ENCODE measurements at regions not wholly inside any gene's neighbourhood (a gene's known extent, or its start where the extent isn't known, plus 50 kb on each side); places are given as distances from the start of the nearest gene placed in this dataset.
"Not testable (repeated sequence)": the region's sequence is repeated elsewhere in the genome, so short reads cannot be mapped to it uniquely, and the experiment has no call there.

DNA sequence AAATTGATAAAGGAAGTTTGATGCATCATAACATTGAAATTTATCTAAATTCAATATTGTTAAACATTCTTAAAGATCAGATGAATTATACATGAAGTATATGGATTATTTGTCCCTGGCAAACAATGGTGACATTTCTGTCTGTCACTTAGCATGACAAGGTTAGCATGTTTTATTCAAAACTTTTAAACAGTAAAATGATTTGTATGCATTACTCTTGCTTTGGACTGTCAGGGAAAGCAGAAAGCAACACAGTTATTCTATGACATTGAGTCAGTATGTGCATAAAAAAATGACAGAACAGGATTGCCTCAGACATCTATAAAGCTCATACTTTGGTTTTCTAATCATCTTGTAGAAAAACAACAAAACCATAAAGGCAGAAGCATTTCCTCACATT lies 193.7 kb downstream of the IZUMO3 start:
- no peak for DNase-seq (ENCODE audit: low read depth in 4 of 4, low spot score in 2 of 4)

DNA sequence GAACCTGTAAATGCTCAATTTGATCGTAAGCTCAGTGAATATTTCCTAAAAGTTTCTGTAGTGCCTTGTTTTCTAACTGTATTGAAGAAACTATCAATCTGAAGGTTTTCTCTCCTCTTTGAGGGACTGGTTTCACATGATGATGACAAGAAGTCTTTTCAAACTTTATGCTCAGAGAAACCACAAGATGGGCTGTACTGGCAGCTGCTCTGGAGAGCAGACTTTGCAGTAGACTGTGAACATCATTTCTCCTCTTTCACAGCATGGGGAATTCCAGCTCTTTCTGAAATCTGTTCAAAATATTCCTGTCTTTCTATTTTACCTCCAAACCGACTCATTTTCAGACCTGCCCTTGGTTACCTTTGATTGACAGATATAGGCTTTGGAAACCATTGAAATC lies 194.4 kb downstream of the IZUMO3 start:
- no peak for DNase-seq (ENCODE audit: low read depth in 4 of 4, low spot score in 2 of 4)

DNA sequence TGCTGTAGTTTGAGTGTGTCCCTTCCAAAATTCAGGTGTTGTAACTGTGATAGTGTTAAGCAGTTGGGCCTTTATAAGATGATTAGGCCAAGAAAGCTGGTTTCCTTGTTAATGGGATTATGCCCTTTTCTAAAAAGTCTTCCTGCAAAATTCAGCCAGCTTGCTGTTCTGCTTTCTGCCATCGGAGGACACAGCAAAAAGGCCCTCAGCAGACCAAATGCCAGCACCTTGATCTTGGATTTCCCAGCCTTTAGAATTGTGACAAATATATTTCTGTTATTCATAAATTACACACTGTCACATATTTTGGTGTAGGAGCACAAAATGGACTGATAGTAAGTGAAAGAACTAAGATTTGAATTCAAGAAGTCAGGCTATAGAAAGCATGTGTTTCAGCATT lies 203.2 kb downstream of the IZUMO3 start:
- no peak for DNase-seq (ENCODE audit: low read depth in 4 of 4, low spot score in 2 of 4)

DNA sequence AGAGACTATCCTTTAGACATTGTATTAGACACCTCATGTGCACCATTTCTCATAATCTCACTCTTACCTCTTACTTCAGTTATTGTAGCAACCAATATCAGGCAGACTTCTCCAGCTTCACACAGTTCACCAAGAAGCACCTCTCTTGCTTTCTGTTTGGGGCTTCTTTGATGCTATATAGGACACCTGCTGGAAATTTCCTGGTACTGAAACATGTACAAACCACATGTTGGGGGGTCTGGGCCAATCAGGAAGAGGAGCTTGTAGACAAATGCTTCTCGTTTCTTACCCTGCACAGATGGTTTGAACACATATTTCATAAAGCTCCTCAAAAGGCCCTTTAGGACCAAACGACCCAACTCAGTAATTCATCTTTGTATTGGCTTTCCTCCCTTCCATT lies 212.1 kb downstream of the IZUMO3 start:
- DNase-seq (ENCODE audit: low read depth in 4 of 4, low spot score in 2 of 4), result no peak

- no peak for DNase-seq (ENCODE audit: low read depth in 4 of 4, low spot score in 2 of 4)
Observed at GRCh38 chr9:24298912-24299311, 246.8 kb downstream of the IZUMO3 start.

DNA sequence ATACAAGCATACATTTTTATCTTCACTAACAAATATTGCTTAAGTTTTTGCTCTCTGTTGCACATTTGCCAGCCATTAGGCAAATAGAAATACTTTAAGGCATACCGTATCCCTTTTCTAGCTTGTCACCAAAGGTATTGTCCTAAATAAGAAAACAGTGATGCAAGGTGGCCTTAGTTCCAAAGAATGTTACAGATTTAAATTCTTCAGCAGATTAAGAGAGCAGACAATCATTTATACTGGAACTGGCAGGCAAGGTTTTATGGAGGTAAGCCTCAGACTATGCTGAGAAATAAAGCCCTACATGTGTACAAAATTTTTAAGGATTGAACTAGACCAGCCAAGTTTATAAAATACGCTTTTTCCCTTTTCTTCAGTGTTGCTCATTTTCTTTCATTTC lies 247.8 kb downstream of the IZUMO3 start:
- DNase-seq (ENCODE audit: low read depth in 4 of 4, low spot score in 2 of 4), result no peak

- DNase-seq (ENCODE audit: low read depth in 4 of 4, low spot score in 2 of 4), result no peak
Observed at GRCh38 chr9:24296124-24296523, 249.6 kb downstream of the IZUMO3 start.

- no peak for DNase-seq (ENCODE audit: low read depth in 4 of 4, low spot score in 2 of 4)
Observed at GRCh38 chr9:24293386-24293785, 252.3 kb downstream of the IZUMO3 start.

DNA sequence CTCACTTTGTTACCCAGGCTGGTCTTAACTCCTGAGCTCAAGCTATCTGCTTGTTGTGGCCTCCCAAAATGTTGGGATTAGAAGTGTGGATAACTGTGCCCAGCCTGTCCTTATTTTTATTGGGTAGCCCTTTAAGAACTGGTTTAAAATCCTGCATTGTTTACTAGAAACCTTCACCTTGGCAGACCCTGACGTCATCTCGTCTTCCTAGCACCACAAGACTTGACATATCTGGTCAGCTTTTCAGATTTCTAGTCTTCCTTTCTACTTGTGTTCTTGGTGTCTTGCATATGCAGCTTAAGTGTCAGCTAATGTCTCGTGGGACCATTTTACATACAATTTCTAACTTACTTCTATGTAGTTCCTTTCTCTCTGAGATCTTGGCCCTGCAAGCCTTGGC lies 258.9 kb downstream of the IZUMO3 start:
- DNase-seq (ENCODE audit: low read depth in 4 of 4, low spot score in 2 of 4), result no peak

DNA sequence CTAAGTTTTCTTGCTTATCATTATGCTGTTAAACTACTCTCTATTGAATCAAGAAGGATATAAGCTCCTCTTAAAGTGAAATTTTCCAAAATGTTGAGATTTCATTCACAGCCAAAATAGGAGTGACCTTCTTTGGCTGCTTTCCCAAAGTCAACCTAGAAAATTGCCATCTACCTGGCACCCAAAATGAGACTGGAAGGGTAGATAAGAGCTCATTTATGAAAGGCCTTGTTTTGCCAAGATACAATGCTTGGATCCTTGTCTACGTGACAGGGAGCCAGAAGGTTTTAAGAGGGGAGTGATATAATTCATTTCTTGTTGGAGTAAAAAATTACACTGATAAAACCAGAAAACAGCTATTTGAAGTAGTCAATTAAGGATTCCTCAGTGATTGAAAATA lies 287.1 kb downstream of the IZUMO3 start:
- no peak for DNase-seq (ENCODE audit: low read depth in 4 of 4, low spot score in 2 of 4)

GRCh38 chr9:24257726-24258125 lies 288.0 kb downstream of the IZUMO3 start:
- no peak for DNase-seq (ENCODE audit: low read depth in 4 of 4, low spot score in 2 of 4)

GRCh38 chr9:24245988-24246387 lies 299.7 kb downstream of the IZUMO3 start:
- no peak for DNase-seq (ENCODE audit: low read depth in 4 of 4, low spot score in 2 of 4)

GRCh38 chr9:24242576-24242975 lies 303.1 kb downstream of the IZUMO3 start:
- DNase-seq (ENCODE audit: low read depth in 4 of 4, low spot score in 2 of 4), result no peak

DNA sequence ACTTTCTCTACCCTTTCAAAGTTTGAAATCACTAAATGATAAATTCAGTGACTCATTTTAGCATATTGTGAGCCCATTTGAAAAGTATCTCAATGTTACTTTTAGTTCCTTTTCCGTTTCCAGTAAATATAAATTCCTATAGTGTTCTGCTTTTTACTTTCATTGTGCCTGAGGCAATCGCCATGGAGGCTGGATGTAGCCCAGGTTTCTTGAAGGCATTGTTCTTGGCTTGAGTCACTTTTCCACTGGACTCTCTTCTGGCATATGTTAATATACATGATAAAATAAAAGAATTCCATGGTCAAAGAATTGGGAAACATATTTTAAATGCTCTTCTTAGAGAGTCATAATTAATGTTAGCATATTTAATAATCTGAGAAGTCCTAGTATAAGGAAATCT lies 327.0 kb downstream of the IZUMO3 start:
- no peak for DNase-seq (ENCODE audit: low read depth in 4 of 4, low spot score in 2 of 4)

- DNase-seq (ENCODE audit: low read depth in 4 of 4, low spot score in 2 of 4), result no peak
Observed at GRCh38 chr9:24210641-24211040, 335.1 kb downstream of the IZUMO3 start.

- no peak for DNase-seq (ENCODE audit: low read depth in 4 of 4, low spot score in 2 of 4)
Observed at GRCh38 chr9:24189986-24190385, 355.7 kb downstream of the IZUMO3 start.

GRCh38 chr9:24180572-24180971 lies 354.5 kb upstream of the ELAVL2 start:
- DNase-seq (ENCODE audit: low read depth in 4 of 4, low spot score in 2 of 4), result not testable (repeated sequence)

GRCh38 chr9:24144796-24145195 lies 318.8 kb upstream of the ELAVL2 start:
- DNase-seq (ENCODE audit: low read depth in 4 of 4, low spot score in 2 of 4), result no peak

DNA sequence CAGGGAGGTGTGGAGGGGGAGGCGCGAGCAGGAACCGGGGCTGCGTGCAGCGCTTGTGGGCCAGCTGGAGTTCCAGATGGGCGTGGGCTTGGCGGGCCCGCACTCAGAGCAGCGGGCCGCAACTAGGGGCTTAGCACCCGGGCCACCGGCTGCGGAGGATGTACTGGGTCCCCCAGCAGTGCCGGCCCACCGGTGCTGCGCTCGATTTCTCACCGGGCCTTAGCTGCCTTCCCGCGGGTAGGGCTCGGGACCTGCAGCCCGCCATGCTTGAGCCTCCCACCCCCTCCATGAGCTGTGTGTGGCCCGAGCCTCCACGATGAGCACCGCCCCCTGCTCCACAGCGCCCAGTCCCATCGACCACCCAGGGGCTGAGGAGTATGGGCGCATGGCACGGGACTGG lies 309.0 kb upstream of the ELAVL2 start:
- not testable (repeated sequence) for DNase-seq (ENCODE audit: low read depth in 4 of 4, low spot score in 2 of 4)

DNA sequence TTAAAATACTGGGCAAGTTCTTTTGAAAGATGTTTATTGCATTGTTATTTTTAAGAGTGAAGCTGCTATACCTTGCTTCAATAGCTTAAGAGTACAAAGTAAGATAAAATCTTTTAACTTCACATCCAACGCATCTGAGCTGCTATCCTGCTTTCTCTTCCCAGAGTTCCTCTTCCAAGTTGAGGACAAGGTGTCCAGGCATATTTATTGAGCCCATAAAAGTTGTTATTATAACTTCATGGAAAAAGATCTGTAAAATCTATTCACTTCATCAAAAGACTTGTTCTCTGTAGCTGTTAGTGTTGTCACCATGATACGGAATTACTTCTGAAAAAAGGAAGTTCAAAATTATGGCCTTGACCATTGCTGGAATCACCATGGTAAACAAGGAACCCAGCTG lies 306.2 kb upstream of the ELAVL2 start:
- DNase-seq (ENCODE audit: low read depth in 4 of 4, low spot score in 2 of 4), result no peak

GRCh38 chr9:24127519-24127918 lies 301.5 kb upstream of the ELAVL2 start:
- DNase-seq (ENCODE audit: low read depth in 4 of 4, low spot score in 2 of 4), result no peak

- no peak for DNase-seq (ENCODE audit: low read depth in 4 of 4, low spot score in 2 of 4)
Observed at GRCh38 chr9:24118190-24118589, 292.1 kb upstream of the ELAVL2 start.

GRCh38 chr9:24096756-24097155 lies 270.7 kb upstream of the ELAVL2 start:
- DNase-seq (ENCODE audit: low read depth in 4 of 4, low spot score in 2 of 4), result no peak

DNA sequence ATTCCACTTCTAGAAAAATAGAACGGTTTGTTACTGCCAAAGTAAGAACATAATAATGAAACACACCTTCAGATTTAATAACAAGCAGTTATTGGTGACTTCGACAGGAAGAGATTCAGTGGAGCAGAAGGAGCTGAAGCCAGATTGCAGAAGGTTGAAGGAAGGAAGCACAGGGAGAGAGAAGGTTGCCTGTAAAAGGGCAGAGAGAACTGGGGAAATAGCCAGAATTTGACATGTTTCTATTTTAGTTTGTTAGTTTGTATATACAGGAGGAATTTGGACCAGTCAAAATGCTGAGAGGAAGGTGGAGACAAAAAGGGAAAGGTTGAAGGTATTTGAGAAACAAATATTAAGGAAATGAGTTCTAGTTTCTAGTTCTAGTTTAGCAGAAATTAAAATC lies 269.2 kb upstream of the ELAVL2 start:
- no peak for DNase-seq (ENCODE audit: low read depth in 4 of 4, low spot score in 2 of 4)
